GM12891 (cell line): ENCODE measurements at regions not wholly inside any gene's neighbourhood (a gene's known extent, or its start where the extent isn't known, plus 50 kb on each side); places are given as distances from the start of the nearest gene placed in this dataset.
A peak's percentile ranks its signal among the peaks of the same experiment; 100 is the strongest.
"Not testable (repeated sequence)": the region's sequence is repeated elsewhere in the genome, so short reads cannot be mapped to it uniquely, and the experiment has no call there.

Source experiments
- DNase-seq: peaks from one replicate; pipeline ENCODE4 v3.0.0; 2011; ENCODE audit warnings: low spot score; ENCODE audit not compliant: insufficient read length
- FAIRE-seq: peaks from 2 replicates; lab custom pipeline; 2011; peaks lifted over from hg19 to GRCh38; lab: Jason Lieb, UNC
- PAX5 ChIP-seq: IDR thresholded peaks from 2 replicates; pipeline ENCODE4 v1.6.1; 2011; ENCODE audit warnings: low read length, moderate library complexity, mild to moderate bottlenecking; ENCODE audit not compliant: insufficient read depth, severe bottlenecking
- POLR2A ChIP-seq: IDR thresholded peaks from 2 replicates; pipeline ENCODE4 v1.6.1; 2011; ENCODE audit warnings: low read depth, low read length, control low read depth
- POLR2AphosphoS5 ChIP-seq: IDR thresholded peaks from 2 replicates; pipeline ENCODE4 v1.6.1; 2011; ENCODE audit warnings: low read depth, low read length, control low read depth
- POU2F2 ChIP-seq: IDR thresholded peaks from 2 replicates; pipeline ENCODE4 v1.6.1; 2011; ENCODE audit warnings: low read depth, mild to moderate bottlenecking, control low read depth, low read length, moderate library complexity
- SPI1 ChIP-seq: IDR thresholded peaks from 2 replicates; pipeline ENCODE4 v1.6.1; 2011; ENCODE audit warnings: low read depth, low read length, control low read depth
- TAF1 ChIP-seq: IDR thresholded peaks from 2 replicates; pipeline ENCODE4 v1.6.1; 2011; ENCODE audit warnings: low read depth, low read length, control low read depth

GRCh38 chr1:211206981-211207380, 52.2 kb upstream of the RCOR3 start:
- FAIRE-seq (no peak), DNase-seq (no peak)
- no peak for TF ChIP-seq POLR2A
- TF ChIP-seq POU2F2: no peak
- no peak for TF ChIP-seq TAF1
- TF ChIP-seq POLR2AphosphoS5: no peak
- no peak for TF ChIP-seq SPI1
- TF ChIP-seq PAX5: no peak

GRCh38 chr1:211200311-211200710, 58.9 kb upstream of the RCOR3 start:
- FAIRE-seq: no peak
- TF ChIP-seq POLR2AphosphoS5 (no peak), POU2F2 (no peak), PAX5 (no peak), POLR2A (no peak), TAF1 (no peak), SPI1 (no peak)

GRCh38 chr1:211198880-211199279, 60.3 kb upstream of the RCOR3 start:
- no peak for DNase-seq
- no peak for FAIRE-seq
- TF ChIP-seq POU2F2 (no peak), POLR2A (no peak), SPI1 (no peak), TAF1 (no peak), PAX5 (no peak), POLR2AphosphoS5 (no peak)

More at GRCh38 chr1:211200311-211200710, 58.9 kb upstream of the RCOR3 start:
- DNase-seq: no peak

GRCh38 chr1:211198111-211198510, 61.1 kb upstream of the RCOR3 start:
- TF ChIP-seq TAF1 (no peak), POU2F2 (no peak), POLR2A (no peak), PAX5 (no peak), POLR2AphosphoS5 (no peak), SPI1 (no peak)
- no peak for FAIRE-seq
- DNase-seq: no peak

GRCh38 chr1:211196880-211197279, 62.3 kb upstream of the RCOR3 start:
- FAIRE-seq (no peak), DNase-seq (no peak)
- TF ChIP-seq POLR2A: no peak
- TF ChIP-seq TAF1: no peak
- TF ChIP-seq POU2F2: no peak
- no peak for TF ChIP-seq PAX5
- TF ChIP-seq POLR2AphosphoS5: no peak
- no peak for TF ChIP-seq SPI1

- TF ChIP-seq SPI1: no peak
- TF ChIP-seq POLR2A: no peak
- TF ChIP-seq PAX5: no peak
- TF ChIP-seq POU2F2: no peak
- no peak for TF ChIP-seq TAF1
- no peak for TF ChIP-seq POLR2AphosphoS5
Measured at GRCh38 chr1:211194826-211195225, 60.9 kb upstream of the KCNH1 start.

GRCh38 chr1:211192227-211192626, 58.3 kb upstream of the KCNH1 start:
- no peak for TF ChIP-seq PAX5
- no peak for TF ChIP-seq POLR2AphosphoS5
- no peak for TF ChIP-seq SPI1
- no peak for TF ChIP-seq POU2F2
- no peak for TF ChIP-seq TAF1
- no peak for TF ChIP-seq POLR2A
- FAIRE-seq (no peak), DNase-seq (no peak)

More at GRCh38 chr1:211194826-211195225, 60.9 kb upstream of the KCNH1 start:
- DNase-seq: no peak
- FAIRE-seq: no peak

- DNase-seq, FAIRE-seq: not testable (repeated sequence)
- peak; percentile 61 for TF ChIP-seq SPI1
Measured at GRCh38 chr1:211188721-211189120, 54.8 kb upstream of the KCNH1 start.

GRCh38 chr1:211183747-211184313, 49.9 kb upstream of the KCNH1 start:
- no peak for DNase-seq
- no peak for FAIRE-seq
- no peak for TF ChIP-seq POU2F2
- no peak for TF ChIP-seq TAF1
- TF ChIP-seq PAX5: no peak
- no peak for TF ChIP-seq SPI1
- TF ChIP-seq POLR2A: no peak
- TF ChIP-seq POLR2AphosphoS5: no peak
